ENCODE measurements at regions not wholly inside any gene's neighbourhood (a gene's known extent, or its start where the extent isn't known, plus 50 kb on each side); places are given as distances from the start of the nearest gene placed in this dataset.
A peak's percentile ranks its signal among the peaks of the same experiment; 100 is the strongest.

- no peak for DNase-seq
Measured at GRCh38 chr2:74066491-74067203, 81.1 kb downstream of the BOLA3 start.

GRCh38 chr2:74067221-74067747 lies 80.4 kb downstream of the BOLA3 start:
- no peak for DNase-seq

- DNase-seq: no peak
Measured at GRCh38 chr2:74070991-74071390, 76.7 kb downstream of the BOLA3 start.

GRCh38 chr2:74071426-74071825 lies 76.3 kb downstream of the BOLA3 start:
- no peak for DNase-seq

- DNase-seq: no peak
Measured at GRCh38 chr2:74072565-74072964, 75.1 kb downstream of the BOLA3 start.

GRCh38 chr2:74074487-74074886 lies 73.2 kb downstream of the BOLA3 start:
- no peak for DNase-seq

- DNase-seq: no peak
Measured at GRCh38 chr2:74076074-74076470, 71.6 kb downstream of the BOLA3 start.

- DNase-seq: no peak
Measured at GRCh38 chr2:74077636-74078035, 70.1 kb downstream of the BOLA3 start.

GRCh38 chr2:74078466-74078865 lies 69.2 kb downstream of the BOLA3 start:
- DNase-seq: no peak

GRCh38 chr2:74079522-74080341 lies 68.0 kb downstream of the BOLA3 start:
- DNase-seq: peak; percentile 11

- no peak for DNase-seq
Measured at GRCh38 chr2:74080346-74080745, 67.4 kb downstream of the BOLA3 start.

- DNase-seq: no peak
Measured at GRCh38 chr2:74081030-74081762, 66.5 kb downstream of the BOLA3 start.

- DNase-seq: no peak
Measured at GRCh38 chr2:74081763-74082110, 66.0 kb downstream of the BOLA3 start.

GRCh38 chr2:74083750-74084149 lies 64.0 kb downstream of the BOLA3 start:
- no peak for DNase-seq

All from CD4-positive, alpha-beta T cell treated with Interleukin-12 subunit alpha and Interleukin-12 subunit beta, for 1 hour (primary cell).